HG03280 (cell line): ENCODE measurements at regions not wholly inside any gene's neighbourhood (a gene's known extent, or its start where the extent isn't known, plus 50 kb on each side); places are given as distances from the start of the nearest gene placed in this dataset.

ENCODE experiments used
- ATAC-seq: cut with Tn5 transposase; IDR thresholded peaks from one replicate; pipeline ENCODE4 v1.9.1; 2021; ENCODE audit warnings: mild to moderate bottlenecking, moderate library complexity; ENCODE audit not compliant: unreplicated experiment

- ATAC-seq = no peak
Observed at GRCh38 chr3:127132876-127133275, 60.1 kb upstream of the PRR23E start.

GRCh38 chr3:127133971-127134370 lies 59.0 kb upstream of the PRR23E start:
- no peak for ATAC-seq

GRCh38 chr3:127134466-127134865 lies 58.5 kb upstream of the PRR23E start:
- ATAC-seq = no peak

- no peak for ATAC-seq
Observed at GRCh38 chr3:127134887-127135240, 58.1 kb upstream of the PRR23E start.

- ATAC-seq = no peak
Observed at GRCh38 chr3:127135241-127136023, 57.5 kb upstream of the PRR23E start.

- no peak for ATAC-seq
Observed at GRCh38 chr3:127136024-127136600, 56.8 kb upstream of the PRR23E start.

- no peak for ATAC-seq
Observed at GRCh38 chr3:127136706-127137105, 56.2 kb upstream of the PRR23E start.

GRCh38 chr3:127137113-127137512 lies 55.8 kb upstream of the PRR23E start:
- no peak for ATAC-seq

- ATAC-seq = no peak
Observed at GRCh38 chr3:127137757-127138536, 55.0 kb upstream of the PRR23E start.

- no peak for ATAC-seq
Observed at GRCh38 chr3:127139601-127140500, 53.1 kb upstream of the PRR23E start.

GRCh38 chr3:127140501-127141460 lies 52.1 kb upstream of the PRR23E start:
- ATAC-seq = no peak

GRCh38 chr3:127141921-127142730 lies 50.8 kb upstream of the PRR23E start:
- ATAC-seq = no peak
